ENCODE measurements at regions not wholly inside any gene's neighbourhood (a gene's known extent, or its start where the extent isn't known, plus 50 kb on each side); places are given as distances from the start of the nearest gene placed in this dataset.

GRCh38 chr15:66838671-66839239 lies 136.7 kb downstream of the SMAD6 start:
- TF ChIP-seq CTCF (IDR thresholded peaks at IDR 0.05; ENCODE audit: borderline replicate concordance, control extremely low read depth, extremely low read depth, insufficient read depth, missing control alignments), result no peak
- DNase-seq (ENCODE audit: low spot score), result no peak
- in situ Hi-C loops (cut with MboI; ENCODE audit: low sequenced_read_pairs, unreplicated experiment), result no loop called here

GRCh38 chr15:66839506-66840112 lies 137.6 kb downstream of the SMAD6 start:
- no peak for DNase-seq (ENCODE audit: low spot score)
- in situ Hi-C loops (cut with MboI; ENCODE audit: low sequenced_read_pairs, unreplicated experiment), result loop anchor here (10.0 kb wide), 1 partner anchor 235 kb away; no protein-coding TSS in a partner anchor
- no peak for TF ChIP-seq CTCF (IDR thresholded peaks at IDR 0.05; ENCODE audit: borderline replicate concordance, control extremely low read depth, extremely low read depth, insufficient read depth, missing control alignments)

- no peak for DNase-seq (ENCODE audit: low spot score)
- no peak for TF ChIP-seq CTCF (IDR thresholded peaks at IDR 0.05; ENCODE audit: borderline replicate concordance, control extremely low read depth, extremely low read depth, insufficient read depth, missing control alignments)
- in situ Hi-C loops (cut with MboI; ENCODE audit: low sequenced_read_pairs, unreplicated experiment), result loop anchor here (10.0 kb wide), 1 partner anchor 236 kb away; no protein-coding TSS in a partner anchor
These were observed 138.8 kb downstream of the SMAD6 start for GRCh38 chr15:66840615-66841390.

GRCh38 chr15:66841953-66842681 lies 140.1 kb downstream of the SMAD6 start:
- no peak for DNase-seq (ENCODE audit: low spot score)
- in situ Hi-C loops (cut with MboI; ENCODE audit: low sequenced_read_pairs, unreplicated experiment), result loop anchor here (10.0 kb wide), 1 partner anchor 237 kb away; no protein-coding TSS in a partner anchor
- no peak for TF ChIP-seq CTCF (IDR thresholded peaks at IDR 0.05; ENCODE audit: borderline replicate concordance, control extremely low read depth, extremely low read depth, insufficient read depth, missing control alignments)

GRCh38 chr15:66842710-66843441 lies 140.8 kb downstream of the SMAD6 start:
- in situ Hi-C loops (cut with MboI; ENCODE audit: low sequenced_read_pairs, unreplicated experiment), result loop anchor here (10.0 kb wide), 1 partner anchor 238 kb away; no protein-coding TSS in a partner anchor
- no peak for DNase-seq (ENCODE audit: low spot score)
- TF ChIP-seq CTCF (IDR thresholded peaks at IDR 0.05; ENCODE audit: borderline replicate concordance, control extremely low read depth, extremely low read depth, insufficient read depth, missing control alignments), result no peak

All from GM13976 (cell line).